ENCODE measurements at regions not wholly inside any gene's neighbourhood (a gene's known extent, or its start where the extent isn't known, plus 50 kb on each side); places are given as distances from the start of the nearest gene placed in this dataset.
"Not testable (repeated sequence)": the region's sequence is repeated elsewhere in the genome, so short reads cannot be mapped to it uniquely, and the experiment has no call there.

- Mint-ChIP-seq H3K27me3 (no peaks in the 10 kb centered on the region), H3K4me3 (no peak overlapping the region), H3K4me1 (no peaks in the 10 kb centered on the region), H3K36me3 (ENCODE audit: low read depth) (no peaks in the 10 kb centered on the region), H3K9me3 (peaks cover 24% of the 10 kb centered on the region), H3K27ac (no peak overlapping the region)
- CTCF ChIA-PET: no interaction called here
- DNase-seq: no peak
- POLR2A ChIA-PET: no interaction called here
Measured at GRCh38 chr16:8044796-8045195, 545.5 kb downstream of the TMEM114 start.

- ChIA-PET CTCF (no interaction called here), POLR2A (no interaction called here)
- H3K9me3 Mint-ChIP-seq: peaks cover 29% of the 10 kb centered on the region
- no peak overlapping the region for H3K4me3 Mint-ChIP-seq
- no peak overlapping the region for H3K27ac Mint-ChIP-seq
- no peaks in the 10 kb centered on the region for H3K27me3 Mint-ChIP-seq
- H3K36me3 Mint-ChIP-seq (ENCODE audit: low read depth): no peaks in the 10 kb centered on the region
- no peak for DNase-seq
- no peaks in the 10 kb centered on the region for H3K4me1 Mint-ChIP-seq
Measured at GRCh38 chr16:8032406-8032805, 557.9 kb downstream of the TMEM114 start.

GRCh38 chr16:8030004-8030403 is 560.3 kb downstream of the TMEM114 start:
- DNase-seq; POLR2A ChIA-PET; H3K27me3 Mint-ChIP-seq; H3K4me3 Mint-ChIP-seq; CTCF ChIA-PET; H3K4me1 Mint-ChIP-seq; H3K36me3 Mint-ChIP-seq (ENCODE audit: low read depth); H3K27ac Mint-ChIP-seq: not testable (repeated sequence)
- H3K9me3 Mint-ChIP-seq: peaks cover 29% of the 10 kb centered on the region

GRCh38 chr16:8026450-8026849 is 563.9 kb downstream of the TMEM114 start:
- H3K27me3 Mint-ChIP-seq: no peaks in the 10 kb centered on the region
- no peaks in the 10 kb centered on the region for H3K36me3 Mint-ChIP-seq (ENCODE audit: low read depth)
- CTCF ChIA-PET: no interaction called here
- H3K27ac Mint-ChIP-seq: no peak overlapping the region
- no peaks in the 10 kb centered on the region for H3K4me1 Mint-ChIP-seq
- POLR2A ChIA-PET: no interaction called here
- DNase-seq: no peak
- H3K9me3 Mint-ChIP-seq: peaks cover 28% of the 10 kb centered on the region
- no peak overlapping the region for H3K4me3 Mint-ChIP-seq

GRCh38 chr16:8023326-8023725 is 567.0 kb downstream of the TMEM114 start:
- Mint-ChIP-seq H3K4me3 (no peak overlapping the region), H3K36me3 (ENCODE audit: low read depth) (no peaks in the 10 kb centered on the region), H3K9me3 (peaks cover 15% of the 10 kb centered on the region), H3K4me1 (no peaks in the 10 kb centered on the region), H3K27ac (no peak overlapping the region), H3K27me3 (no peaks in the 10 kb centered on the region)
- POLR2A ChIA-PET: no interaction called here
- DNase-seq: no peak
- CTCF ChIA-PET: no interaction called here

GRCh38 chr16:8005096-8005860 is 585.0 kb downstream of the TMEM114 start:
- H3K27me3 Mint-ChIP-seq: no peaks in the 10 kb centered on the region
- CTCF ChIA-PET: no interaction called here
- H3K9me3 Mint-ChIP-seq: peaks cover 37% of the 10 kb centered on the region
- no peak for DNase-seq
- no peak overlapping the region for H3K4me3 Mint-ChIP-seq
- no peaks in the 10 kb centered on the region for H3K36me3 Mint-ChIP-seq (ENCODE audit: low read depth)
- no peak overlapping the region for H3K27ac Mint-ChIP-seq
- POLR2A ChIA-PET: no interaction called here
- no peaks in the 10 kb centered on the region for H3K4me1 Mint-ChIP-seq

GRCh38 chr16:7998789-7999453 is 591.4 kb downstream of the TMEM114 start:
- Mint-ChIP-seq H3K4me3 (no peak overlapping the region), H3K27me3 (no peaks in the 10 kb centered on the region), H3K27ac (no peak overlapping the region), H3K9me3 (peaks cover 31% of the 10 kb centered on the region), H3K4me1 (no peaks in the 10 kb centered on the region), H3K36me3 (ENCODE audit: low read depth) (no peaks in the 10 kb centered on the region)
- POLR2A ChIA-PET: no interaction called here
- no peak for DNase-seq
- CTCF ChIA-PET: no interaction called here

- POLR2A ChIA-PET: no interaction called here
- Mint-ChIP-seq H3K9me3 (peaks cover 32% of the 10 kb centered on the region), H3K4me1 (no peaks in the 10 kb centered on the region), H3K27ac (no peak overlapping the region), H3K36me3 (ENCODE audit: low read depth) (no peaks in the 10 kb centered on the region), H3K4me3 (no peak overlapping the region), H3K27me3 (no peaks in the 10 kb centered on the region)
- no peak for DNase-seq
- CTCF ChIA-PET: no interaction called here
Measured at GRCh38 chr16:7997966-7998365, 592.3 kb downstream of the TMEM114 start.

- Mint-ChIP-seq H3K27me3 (no peaks in the 10 kb centered on the region), H3K27ac (no peak overlapping the region), H3K9me3 (peaks cover 25% of the 10 kb centered on the region), H3K4me3 (no peak overlapping the region), H3K4me1 (no peaks in the 10 kb centered on the region), H3K36me3 (ENCODE audit: low read depth) (no peaks in the 10 kb centered on the region)
- POLR2A ChIA-PET: no interaction called here
- DNase-seq: no peak
- CTCF ChIA-PET: no interaction called here
Measured at GRCh38 chr16:7992616-7993015, 597.7 kb downstream of the TMEM114 start.

GRCh38 chr16:7990626-7991260 is 599.6 kb downstream of the TMEM114 start:
- no peak for DNase-seq
- no peak overlapping the region for H3K4me3 Mint-ChIP-seq
- no peaks in the 10 kb centered on the region for H3K4me1 Mint-ChIP-seq
- no peaks in the 10 kb centered on the region for H3K27me3 Mint-ChIP-seq
- POLR2A ChIA-PET: no interaction called here
- CTCF ChIA-PET: no interaction called here
- no peaks in the 10 kb centered on the region for H3K36me3 Mint-ChIP-seq (ENCODE audit: low read depth)
- peaks cover 31% of the 10 kb centered on the region for H3K9me3 Mint-ChIP-seq
- H3K27ac Mint-ChIP-seq: no peak overlapping the region

- ChIA-PET POLR2A (no interaction called here), CTCF (no interaction called here)
- H3K27ac Mint-ChIP-seq: no peak overlapping the region
- no peak overlapping the region for H3K4me3 Mint-ChIP-seq
- H3K36me3 Mint-ChIP-seq (ENCODE audit: low read depth): no peaks in the 10 kb centered on the region
- H3K4me1 Mint-ChIP-seq: no peaks in the 10 kb centered on the region
- H3K9me3 Mint-ChIP-seq: peaks cover 17% of the 10 kb centered on the region
- H3K27me3 Mint-ChIP-seq: no peaks in the 10 kb centered on the region
- no peak for DNase-seq
Measured at GRCh38 chr16:7983676-7984075, 606.6 kb downstream of the TMEM114 start.

- Mint-ChIP-seq H3K27me3 (no peaks in the 10 kb centered on the region), H3K4me1 (no peaks in the 10 kb centered on the region), H3K4me3 (no peak overlapping the region), H3K27ac (no peak overlapping the region), H3K9me3 (peaks cover 14% of the 10 kb centered on the region), H3K36me3 (ENCODE audit: low read depth) (no peaks in the 10 kb centered on the region)
- no peak for DNase-seq
- POLR2A ChIA-PET: no interaction called here
- CTCF ChIA-PET: no interaction called here
Measured at GRCh38 chr16:7980133-7980483, 610.2 kb downstream of the TMEM114 start.

GRCh38 chr16:7979448-7980132 is 610.7 kb downstream of the TMEM114 start:
- H3K4me1 Mint-ChIP-seq: no peaks in the 10 kb centered on the region

More at GRCh38 chr16:7979448-7980132, 610.7 kb downstream of the TMEM114 start:
- H3K27me3 Mint-ChIP-seq: no peaks in the 10 kb centered on the region
- H3K27ac Mint-ChIP-seq: no peak overlapping the region
- H3K9me3 Mint-ChIP-seq: peaks cover 16% of the 10 kb centered on the region
- CTCF ChIA-PET: no interaction called here
- no peak overlapping the region for H3K4me3 Mint-ChIP-seq
- H3K36me3 Mint-ChIP-seq (ENCODE audit: low read depth): no peaks in the 10 kb centered on the region
- POLR2A ChIA-PET: no interaction called here
- no peak for DNase-seq

Data from activated CD4-positive, alpha-beta memory T cell treated with anti-CD3 and anti-CD28 coated beads, Interleukin-2, amount 10 ng/mL, durations not matched to agents 7 days and 5 days (primary cell).